GM12865 (cell line): ENCODE measurements at regions not wholly inside any gene's neighbourhood (a gene's known extent, or its start where the extent isn't known, plus 50 kb on each side); places are given as distances from the start of the nearest gene placed in this dataset.
A peak's percentile ranks its signal among the peaks of the same experiment; 100 is the strongest.

ENCODE experiments used
- DNase-seq: peaks from one replicate; pipeline ENCODE4 v3.0.0; 2010; ENCODE audit warnings: low read depth
- H3K4me3 ChIP-seq: 2 replicates; pipeline ENCODE4 v1.5.1; 2011; ENCODE audit warnings: mild to moderate bottlenecking, low read depth, low read length, control low read depth
- TF ChIP-seq, protein P1 (sequence below): IDR thresholded peaks from 2 replicates; pipeline ENCODE4 v1.5.1; 2011; ENCODE audit warnings: low read length, control low read depth, low read depth, inconsistent platforms; ENCODE audit not compliant: insufficient read depth; ENCODE audit errors: missing control alignments

DNA sequence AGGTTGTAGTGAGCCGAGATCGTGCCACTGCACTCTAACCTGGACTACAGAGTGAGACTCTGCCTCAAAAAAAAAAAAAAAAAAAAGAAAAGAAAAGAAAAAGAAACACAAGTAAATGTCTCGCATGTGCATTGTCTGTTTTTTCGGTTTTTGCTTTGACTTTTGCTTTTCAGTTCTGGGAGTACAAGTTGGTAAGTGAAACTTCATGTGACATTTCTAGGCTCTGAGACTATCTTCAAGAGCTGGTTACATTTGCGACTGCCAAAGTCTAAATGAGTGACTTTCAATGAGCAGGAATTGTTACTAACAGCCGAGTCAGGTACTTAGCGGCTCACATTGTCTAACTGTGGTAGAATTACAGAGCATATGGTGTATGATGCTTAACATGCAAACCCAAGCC, 107.0 kb upstream of the CELF2 start:
- no peak overlapping the region for H3K4me3 ChIP-seq
- peak; percentile 47 for DNase-seq
- TF ChIP-seq, protein P1, sequence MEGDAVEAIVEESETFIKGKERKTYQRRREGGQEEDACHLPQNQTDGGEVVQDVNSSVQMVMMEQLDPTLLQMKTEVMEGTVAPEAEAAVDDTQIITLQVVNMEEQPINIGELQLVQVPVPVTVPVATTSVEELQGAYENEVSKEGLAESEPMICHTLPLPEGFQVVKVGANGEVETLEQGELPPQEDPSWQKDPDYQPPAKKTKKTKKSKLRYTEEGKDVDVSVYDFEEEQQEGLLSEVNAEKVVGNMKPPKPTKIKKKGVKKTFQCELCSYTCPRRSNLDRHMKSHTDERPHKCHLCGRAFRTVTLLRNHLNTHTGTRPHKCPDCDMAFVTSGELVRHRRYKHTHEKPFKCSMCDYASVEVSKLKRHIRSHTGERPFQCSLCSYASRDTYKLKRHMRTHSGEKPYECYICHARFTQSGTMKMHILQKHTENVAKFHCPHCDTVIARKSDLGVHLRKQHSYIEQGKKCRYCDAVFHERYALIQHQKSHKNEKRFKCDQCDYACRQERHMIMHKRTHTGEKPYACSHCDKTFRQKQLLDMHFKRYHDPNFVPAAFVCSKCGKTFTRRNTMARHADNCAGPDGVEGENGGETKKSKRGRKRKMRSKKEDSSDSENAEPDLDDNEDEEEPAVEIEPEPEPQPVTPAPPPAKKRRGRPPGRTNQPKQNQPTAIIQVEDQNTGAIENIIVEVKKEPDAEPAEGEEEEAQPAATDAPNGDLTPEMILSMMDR = no peak

DNA sequence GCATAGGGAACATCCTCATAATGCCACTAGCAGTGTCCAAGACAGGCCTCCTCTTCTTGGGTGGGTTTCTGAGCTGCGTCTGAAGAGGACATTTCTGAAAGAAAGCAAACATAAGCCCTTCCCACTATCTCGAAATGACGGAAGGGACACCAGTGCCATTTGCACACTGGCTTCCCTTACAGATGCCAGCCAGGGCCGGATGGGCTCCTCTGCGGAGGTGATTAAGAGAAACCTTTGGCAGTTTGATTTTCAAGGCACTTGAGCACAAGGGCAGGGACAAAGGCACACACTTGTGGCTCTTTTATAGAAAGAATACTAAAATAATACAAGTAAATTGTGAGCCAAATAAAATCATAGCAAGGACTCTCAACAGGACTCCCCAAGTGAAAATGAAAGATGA, 106.6 kb upstream of the CELF2 start:
- no peak for DNase-seq
- TF ChIP-seq, protein P1 = no peak
- H3K4me3 ChIP-seq = no peak overlapping the region

DNA sequence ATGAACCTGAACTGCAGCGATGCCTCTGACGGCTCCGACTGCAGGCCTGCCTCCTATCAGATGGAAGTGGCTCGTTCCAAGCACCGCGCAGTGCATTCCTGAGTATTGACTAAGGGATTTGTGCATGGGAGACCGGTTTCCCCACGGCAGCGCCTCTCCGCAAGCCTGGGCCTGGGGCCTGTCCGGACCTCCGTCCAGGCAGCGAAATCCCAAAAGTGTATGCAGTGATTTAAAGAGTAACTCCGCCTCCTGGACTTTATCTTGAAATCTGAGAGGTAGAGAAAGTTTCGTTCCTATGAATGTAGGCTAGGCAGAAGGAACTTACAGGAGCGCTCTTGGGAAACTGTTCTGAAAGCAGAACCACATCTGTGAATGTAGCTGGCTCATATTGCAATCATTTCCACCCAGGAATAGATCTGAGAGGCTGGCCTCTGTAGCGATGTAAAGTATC, 106.2 kb upstream of the CELF2 start:
- H3K4me3 ChIP-seq = no peak overlapping the region
- TF ChIP-seq, protein P1 = no peak
- DNase-seq = no peak

DNA sequence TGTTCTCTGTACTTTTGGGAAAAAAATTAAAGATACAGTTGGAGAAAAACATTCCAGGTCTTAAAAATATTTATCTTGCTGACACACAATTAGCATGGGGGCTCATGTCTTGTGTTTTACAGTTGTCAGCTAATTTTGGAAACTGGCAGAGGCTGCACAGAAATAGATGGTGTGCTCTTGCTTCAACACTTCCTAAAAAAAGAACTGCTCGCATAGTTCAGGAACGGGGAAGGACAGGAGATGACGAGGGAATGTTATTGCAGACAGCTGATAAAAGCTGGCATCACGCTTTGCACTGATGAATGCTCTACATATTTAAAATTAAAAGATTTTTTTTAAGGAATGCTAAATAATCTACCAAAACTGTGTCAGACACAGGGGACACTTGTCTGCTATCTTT, 103.5 kb upstream of the CELF2 start:
- DNase-seq = no peak
- no peak overlapping the region for H3K4me3 ChIP-seq
- TF ChIP-seq, protein P1 = no peak

DNA sequence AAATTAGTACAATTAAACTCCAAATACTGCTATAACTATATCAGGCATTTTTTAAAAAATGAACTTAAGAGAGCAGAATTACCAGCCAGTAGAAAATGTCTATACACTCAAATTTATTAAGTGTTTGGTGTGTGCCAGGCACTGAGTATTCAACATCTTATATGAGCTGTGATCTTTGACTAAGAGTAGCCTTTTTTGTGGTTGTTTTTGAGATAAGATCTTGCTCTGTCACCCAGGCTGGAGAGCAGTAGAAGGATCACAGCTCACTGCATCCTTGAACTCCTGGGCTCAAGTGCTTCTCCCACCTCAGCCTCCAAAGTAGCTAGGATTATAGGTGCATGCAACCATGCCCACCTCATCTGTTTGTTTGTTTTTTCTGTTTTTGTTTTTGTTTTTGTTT, 102.5 kb upstream of the CELF2 start:
- no peak for DNase-seq
- TF ChIP-seq, protein P1 = no peak

DNA sequence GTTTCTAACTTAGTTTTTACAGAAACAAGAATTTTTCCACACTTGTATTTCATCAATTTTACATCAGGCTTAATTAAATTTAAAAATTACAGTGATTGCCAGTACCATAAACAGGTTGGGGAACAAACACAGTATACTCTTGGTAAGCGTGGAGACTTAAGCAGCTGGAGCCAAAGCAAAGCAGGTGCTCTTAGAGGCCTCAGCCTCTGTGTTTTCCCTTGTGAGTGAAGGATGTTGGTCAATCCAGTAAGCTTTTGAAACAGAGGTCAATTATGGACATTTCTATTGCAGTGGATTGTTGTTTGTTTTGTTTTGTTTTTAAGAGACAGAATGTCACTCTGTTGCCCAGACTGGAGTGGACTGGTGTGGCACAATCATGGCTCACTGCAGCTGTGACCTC, 100.6 kb upstream of the CELF2 start:
- TF ChIP-seq, protein P1 = no peak
- no peak for DNase-seq
- no peak overlapping the region for H3K4me3 ChIP-seq

More for the DNA sequence above, 102.5 kb upstream of the CELF2 start:
- H3K4me3 ChIP-seq = no peak overlapping the region

DNA sequence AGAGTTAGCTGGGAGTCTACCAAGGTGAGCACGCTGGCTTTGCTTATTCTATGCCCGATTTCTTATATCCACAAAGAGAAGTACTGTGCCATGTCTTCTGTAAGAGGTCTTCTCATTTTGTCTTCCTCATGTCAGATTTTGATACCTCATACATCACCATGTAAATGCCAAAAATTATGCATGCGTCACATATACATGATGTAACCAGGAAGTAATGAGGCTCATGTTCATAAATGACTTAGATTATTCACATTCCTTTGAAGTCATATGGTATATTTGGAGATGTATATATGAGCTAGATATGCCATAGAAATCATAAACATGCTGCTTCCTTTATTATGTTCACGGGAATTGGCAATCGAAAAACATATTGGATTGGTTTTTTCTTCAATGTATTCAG, 97.7 kb upstream of the CELF2 start:
- TF ChIP-seq, protein P1 = no peak
- H3K4me3 ChIP-seq = no peak overlapping the region
- no peak for DNase-seq
